Neural cell (in vitro differentiated cells): ENCODE measurements at regions not wholly inside any gene's neighbourhood (a gene's known extent, or its start where the extent isn't known, plus 50 kb on each side); places are given as distances from the start of the nearest gene placed in this dataset.

Experiments used
- H2AFZ ChIP-seq: fragments of 200-600, 300-800 bp; sonication (generic), shearing (Covaris generic); 2 replicates; pipeline ENCODE4 v1.6.0; 2014; ENCODE audit warnings: low read depth, mild to moderate bottlenecking, antibody characterized with exemption, low read length, moderate library complexity
- H3F3A ChIP-seq: fragments of 200-600 bp; shearing (Covaris generic); 2 replicates; pipeline ENCODE4 v1.6.1; 2016; ENCODE audit warnings: mild to moderate bottlenecking, moderate library complexity, mixed read lengths, antibody characterized with exemption, low read length; ENCODE audit not compliant: insufficient read depth, poor library complexity, severe bottlenecking
- H3K27ac ChIP-seq: fragments of 200-600, 300-800 bp; sonication (generic), shearing (Covaris generic); 2 replicates; pipeline ENCODE4 v1.5.1; 2014; ENCODE audit warnings: mild to moderate bottlenecking, low read length, moderate library complexity
- H3K27me3 ChIP-seq: fragments of 300-800, 200-600 bp; sonication (generic), shearing (Covaris generic); 2 replicates; pipeline ENCODE4 v1.6.0; 2014; ENCODE audit warnings: mild to moderate bottlenecking, low read depth, low read length, moderate library complexity; ENCODE audit not compliant: insufficient read depth
- H3K36me3 ChIP-seq: fragments of 300-800, 200-600 bp; sonication (generic), shearing (Covaris generic); 2 replicates; pipeline ENCODE4 v1.5.1; 2014; ENCODE audit warnings: mild to moderate bottlenecking, antibody characterized with exemption, low read length, moderate library complexity; ENCODE audit not compliant: insufficient read depth
- H3K4me2 ChIP-seq: fragments of 300-800, 200-600 bp; sonication (generic), shearing (Covaris generic); 2 replicates; pipeline ENCODE4 v1.6.0; 2014; ENCODE audit warnings: mild to moderate bottlenecking, low read length
- H3K4me3 ChIP-seq: fragments of 300-800, 200-600 bp; sonication (generic), shearing (Covaris generic); 2 replicates; pipeline ENCODE4 v1.5.1; 2014; ENCODE audit warnings: mild to moderate bottlenecking, low read length, moderate library complexity
- H3K79me2 ChIP-seq: fragments of 200-600 bp; shearing (Covaris generic); replicated peaks from 2 replicates; pipeline ENCODE4 v1.6.0; 2014; ENCODE audit warnings: mild to moderate bottlenecking, low read length, moderate library complexity; ENCODE audit not compliant: insufficient read depth
- H3K9ac ChIP-seq: fragments of 300-800, 200-600 bp; sonication (generic), shearing (Covaris generic); 2 replicates; pipeline ENCODE4 v1.6.1; 2016; ENCODE audit warnings: mild to moderate bottlenecking, low read length, mixed read lengths
- H3K9me2 ChIP-seq: fragments of 200-600 bp; shearing (Covaris generic); 2 replicates; pipeline ENCODE4 v1.6.1; 2016; ENCODE audit warnings: mild to moderate bottlenecking, low read length, mixed read lengths; ENCODE audit not compliant: insufficient read depth
- H3K9me3 ChIP-seq: fragments of 200-600, 300-800 bp; sonication (generic), shearing (Covaris generic); 2 replicates; pipeline ENCODE4 v1.6.1; 2016; ENCODE audit warnings: mild to moderate bottlenecking, mixed run types, low read length, moderate library complexity, mixed read lengths
- H4K20me1 ChIP-seq: fragments of 200-600 bp; shearing (Covaris generic); 2 replicates; pipeline ENCODE4 v1.6.1; 2016; ENCODE audit warnings: mild to moderate bottlenecking, mixed run types; ENCODE audit not compliant: insufficient read depth
- CTCF ChIP-seq: fragments of 450-650 bp; IDR thresholded peaks from 2 replicates; pipeline ENCODE4 v1.5.1; 2014; ENCODE audit warnings: antibody characterized with exemption, mild to moderate bottlenecking, moderate library complexity; ENCODE audit not compliant: poor library complexity, severe bottlenecking
- EP300 ChIP-seq: fragments of 450-650 bp; conservative IDR thresholded peaks from 2 replicates; pipeline ENCODE4 v1.6.1; 2014; ENCODE audit warnings: antibody characterized with exemption, mild to moderate bottlenecking, moderate library complexity; ENCODE audit not compliant: poor library complexity, severe bottlenecking
- EZH2 ChIP-seq: fragments of 200-600, 300-800 bp; shearing (Covaris generic), sonication (generic); IDR thresholded peaks from 2 replicates; pipeline ENCODE4 v1.6.1; 2014; ENCODE audit warnings: antibody characterized with exemption, low read length, borderline replicate concordance, mild to moderate bottlenecking; ENCODE audit not compliant: insufficient read depth, poor library complexity, severe bottlenecking
- MXI1 ChIP-seq: fragments of 450-650 bp; conservative IDR thresholded peaks from 2 replicates; pipeline ENCODE4 v1.6.1; 2014; ENCODE audit warnings: antibody characterized with exemption, mild to moderate bottlenecking; ENCODE audit not compliant: poor library complexity, severe bottlenecking
- POLR2AphosphoS5 ChIP-seq: IDR thresholded peaks from 2 replicates; pipeline ENCODE4 v1.6.1; 2012
- RAD21 ChIP-seq: fragments of 450-650 bp; conservative IDR thresholded peaks from 2 replicates; pipeline ENCODE4 v1.6.1; 2014; ENCODE audit warnings: antibody characterized with exemption, mild to moderate bottlenecking, moderate library complexity
- REST ChIP-seq: IDR thresholded peaks from 2 replicates; pipeline ENCODE4 v1.6.1; 2012; ENCODE audit warnings: borderline replicate concordance
- SMC3 ChIP-seq: fragments of 450-650 bp; conservative IDR thresholded peaks from 2 replicates; pipeline ENCODE4 v1.6.1; 2014; ENCODE audit warnings: antibody characterized with exemption, mild to moderate bottlenecking, moderate library complexity; ENCODE audit not compliant: poor library complexity
- TAF1 ChIP-seq: IDR thresholded peaks from 2 replicates; pipeline ENCODE4 v1.6.1; 2012; ENCODE audit warnings: low read depth

- no peak for TF ChIP-seq TAF1
Measured at GRCh38 chr13:69198706-69199105, 908.9 kb upstream of the ATXN8OS start.

GRCh38 chr13:69194130-69194529 is 913.5 kb upstream of the ATXN8OS start:
- H2AFZ ChIP-seq = no peak overlapping the region
- H3K27ac ChIP-seq = no peak overlapping the region
- H3K36me3 ChIP-seq = no peaks in the 10 kb centered on the region
- no peaks in the 10 kb centered on the region for H4K20me1 ChIP-seq
- TF ChIP-seq EZH2 = no peak
- no peak for TF ChIP-seq EP300
- no peak for TF ChIP-seq TAF1
- no peak for TF ChIP-seq RAD21
- no peak for TF ChIP-seq SMC3
- no peak for TF ChIP-seq MXI1
- no peak for TF ChIP-seq POLR2AphosphoS5
- TF ChIP-seq REST = no peak
- TF ChIP-seq CTCF = no peak
- no peaks in the 10 kb centered on the region for H3K27me3 ChIP-seq
- H3K9ac ChIP-seq = no peak overlapping the region
- no peaks in the 10 kb centered on the region for H3F3A ChIP-seq
- no peaks in the 10 kb centered on the region for H3K9me3 ChIP-seq
- H3K79me2 ChIP-seq = no peaks in the 10 kb centered on the region
- no peaks in the 10 kb centered on the region for H3K9me2 ChIP-seq
- no peak overlapping the region for H3K4me2 ChIP-seq
- H3K4me3 ChIP-seq = no peak overlapping the region

More at GRCh38 chr13:69198706-69199105, 908.9 kb upstream of the ATXN8OS start:
- H3K4me3 ChIP-seq = no peak overlapping the region
- peaks cover 9% of the 10 kb centered on the region for H3F3A ChIP-seq
- no peaks in the 10 kb centered on the region for H3K9me3 ChIP-seq
- H3K27me3 ChIP-seq = no peaks in the 10 kb centered on the region
- H3K9me2 ChIP-seq = no peaks in the 10 kb centered on the region
- no peaks in the 10 kb centered on the region for H4K20me1 ChIP-seq
- H3K79me2 ChIP-seq = no peaks in the 10 kb centered on the region
- no peak overlapping the region for H3K4me2 ChIP-seq
- H2AFZ ChIP-seq = no peak overlapping the region
- H3K27ac ChIP-seq = peak overlapping the region; percentile 77
- no peaks in the 10 kb centered on the region for H3K36me3 ChIP-seq
- no peak overlapping the region for H3K9ac ChIP-seq

GRCh38 chr13:69180034-69180433 is 927.6 kb upstream of the ATXN8OS start:
- peak overlapping the region; percentile 38 for H3K4me3 ChIP-seq
- peak overlapping the region; percentile 32 for H3K9ac ChIP-seq
- H3K27ac ChIP-seq = peak overlapping the region; percentile 80
- no peaks in the 10 kb centered on the region for H4K20me1 ChIP-seq
- TF ChIP-seq REST (peak; percentile 59), MXI1 (peak; percentile 59), EZH2 (no peak), SMC3 (no peak), EP300 (peak; percentile 98), TAF1 (no peak), POLR2AphosphoS5 (peak; percentile 72), CTCF (no peak)
- H3K36me3 ChIP-seq = no peaks in the 10 kb centered on the region
- no peaks in the 10 kb centered on the region for H3K9me2 ChIP-seq
- no peaks in the 10 kb centered on the region for H3K9me3 ChIP-seq
- no peak overlapping the region for H2AFZ ChIP-seq
- H3K4me2 ChIP-seq = peak overlapping the region; percentile 40
- no peaks in the 10 kb centered on the region for H3K79me2 ChIP-seq
- H3F3A ChIP-seq = peaks cover 5% of the 10 kb centered on the region
- no peaks in the 10 kb centered on the region for H3K27me3 ChIP-seq
